SU-DHL-6 (cell line): ENCODE measurements at regions not wholly inside any gene's neighbourhood (a gene's known extent, or its start where the extent isn't known, plus 50 kb on each side); places are given as distances from the start of the nearest gene placed in this dataset.

ENCODE experiments used
- EZH2phosphoT487 ChIP-seq: fragments of 200-600 bp; sonication (generic), shearing (Covaris generic); conservative IDR thresholded peaks from 2 replicates; pipeline ENCODE4 v1.6.1; 2018; ENCODE audit warnings: mild to moderate bottlenecking, antibody characterized with exemption, low read length, moderate library complexity, mixed read lengths
- TF ChIP-seq, protein P1 (sequence below): fragments of 200-600 bp; sonication (generic); IDR thresholded peaks from one replicate; pipeline ENCODE4 v1.5.1; 2017; ENCODE audit warnings: antibody characterized with exemption, mild to moderate bottlenecking, low read length, moderate library complexity; ENCODE audit not compliant: insufficient read depth, poor library complexity, severe bottlenecking

DNA sequence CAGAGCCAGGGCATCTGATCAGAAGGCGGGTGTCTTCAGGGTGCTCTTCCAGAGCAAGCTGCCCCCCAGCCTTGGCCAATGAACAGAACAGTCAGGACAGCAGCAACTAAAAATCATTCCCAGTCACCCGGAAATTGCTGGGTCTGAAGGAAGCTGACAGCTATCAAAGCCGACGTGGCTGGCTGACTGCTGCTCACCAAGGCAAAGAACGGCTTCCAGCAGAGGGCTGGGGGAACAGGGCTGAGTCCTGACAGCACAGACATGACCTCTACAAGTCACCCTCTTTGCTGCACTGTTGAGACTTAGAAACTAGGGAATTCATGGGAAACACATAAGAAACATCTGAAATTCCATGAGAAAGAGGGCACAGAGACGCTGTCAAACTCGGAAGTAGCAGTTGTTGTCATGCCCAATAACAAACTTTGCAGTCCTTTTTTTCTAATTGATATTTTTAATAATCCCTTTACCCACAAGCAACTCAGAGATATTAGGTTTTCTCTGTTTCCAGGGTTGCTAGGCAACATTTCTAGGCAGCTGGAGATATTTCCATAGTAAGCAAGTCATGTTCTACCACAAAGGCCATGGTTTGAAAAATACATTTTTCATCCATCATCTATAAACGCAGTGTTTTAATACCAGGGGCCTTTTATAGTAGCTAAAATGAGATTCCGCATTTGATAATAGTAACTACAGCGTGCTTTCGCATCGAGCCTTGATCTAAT is 365.2 kb downstream of the SEC23A start:
- TF ChIP-seq, protein P1, sequence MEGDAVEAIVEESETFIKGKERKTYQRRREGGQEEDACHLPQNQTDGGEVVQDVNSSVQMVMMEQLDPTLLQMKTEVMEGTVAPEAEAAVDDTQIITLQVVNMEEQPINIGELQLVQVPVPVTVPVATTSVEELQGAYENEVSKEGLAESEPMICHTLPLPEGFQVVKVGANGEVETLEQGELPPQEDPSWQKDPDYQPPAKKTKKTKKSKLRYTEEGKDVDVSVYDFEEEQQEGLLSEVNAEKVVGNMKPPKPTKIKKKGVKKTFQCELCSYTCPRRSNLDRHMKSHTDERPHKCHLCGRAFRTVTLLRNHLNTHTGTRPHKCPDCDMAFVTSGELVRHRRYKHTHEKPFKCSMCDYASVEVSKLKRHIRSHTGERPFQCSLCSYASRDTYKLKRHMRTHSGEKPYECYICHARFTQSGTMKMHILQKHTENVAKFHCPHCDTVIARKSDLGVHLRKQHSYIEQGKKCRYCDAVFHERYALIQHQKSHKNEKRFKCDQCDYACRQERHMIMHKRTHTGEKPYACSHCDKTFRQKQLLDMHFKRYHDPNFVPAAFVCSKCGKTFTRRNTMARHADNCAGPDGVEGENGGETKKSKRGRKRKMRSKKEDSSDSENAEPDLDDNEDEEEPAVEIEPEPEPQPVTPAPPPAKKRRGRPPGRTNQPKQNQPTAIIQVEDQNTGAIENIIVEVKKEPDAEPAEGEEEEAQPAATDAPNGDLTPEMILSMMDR: no peak
- TF ChIP-seq EZH2phosphoT487: no peak
